Raji (cell line): ENCODE measurements at regions not wholly inside any gene's neighbourhood (a gene's known extent, or its start where the extent isn't known, plus 50 kb on each side); places are given as distances from the start of the nearest gene placed in this dataset.

Experiments
- POLR2A ChIP-seq: IDR thresholded peaks from 2 replicates; pipeline ENCODE4 v1.6.1; 2011; ENCODE audit warnings: low read depth, low read length, control low read depth; ENCODE audit not compliant: insufficient read depth

DNA sequence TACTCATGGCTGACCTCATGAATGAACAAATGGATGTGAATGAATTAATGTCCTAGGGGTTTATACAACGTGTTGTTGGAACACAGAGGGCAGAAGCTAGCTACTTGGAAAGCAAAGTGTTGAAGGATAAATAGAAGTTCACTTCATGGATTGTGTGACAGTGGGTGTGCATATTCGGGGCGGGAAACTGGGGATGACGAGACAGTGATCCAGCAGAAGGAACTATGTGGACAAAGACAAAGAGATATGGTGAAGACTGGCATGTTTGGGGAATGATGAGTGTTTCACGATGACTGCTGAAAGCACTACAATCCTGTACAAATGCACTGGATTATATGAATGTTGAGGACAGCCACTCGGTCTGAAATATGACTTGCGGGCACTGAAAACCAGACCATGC lies 250.5 kb upstream of the C16orf82 start:
- no peak for TF ChIP-seq POLR2A

DNA sequence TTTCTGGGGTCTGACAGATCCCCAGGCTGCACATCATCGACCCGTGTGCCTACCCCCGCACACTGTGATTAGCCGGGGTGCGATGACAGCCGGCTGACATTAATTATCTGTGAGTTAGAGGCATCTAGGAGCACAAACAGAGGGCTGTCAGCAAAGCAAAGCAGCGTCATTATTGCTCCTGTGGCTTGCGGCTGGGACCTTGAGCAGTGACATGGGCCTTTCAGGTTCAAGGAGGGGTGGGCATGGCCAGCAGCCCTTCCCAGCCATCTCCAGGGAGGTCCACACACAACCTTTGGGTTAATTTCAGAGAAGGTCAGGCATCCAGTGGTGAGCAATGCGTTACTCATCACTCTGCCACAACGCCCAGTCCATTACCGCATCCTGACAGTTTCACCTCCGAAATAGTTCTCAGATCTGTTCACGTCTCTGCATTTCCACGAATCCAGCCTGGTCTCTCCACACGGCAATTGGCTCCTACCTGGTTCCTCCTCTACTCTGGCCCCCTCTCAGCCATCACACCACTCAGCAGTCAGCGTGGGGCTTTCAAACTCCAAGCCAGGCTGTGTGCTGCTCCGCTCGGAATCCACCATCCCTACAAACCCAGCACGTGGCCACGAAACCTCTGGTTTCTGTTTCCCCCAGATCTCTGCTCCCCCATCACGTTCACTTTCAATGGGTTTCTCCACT lies 249.7 kb upstream of the C16orf82 start:
- TF ChIP-seq POLR2A = no peak

DNA sequence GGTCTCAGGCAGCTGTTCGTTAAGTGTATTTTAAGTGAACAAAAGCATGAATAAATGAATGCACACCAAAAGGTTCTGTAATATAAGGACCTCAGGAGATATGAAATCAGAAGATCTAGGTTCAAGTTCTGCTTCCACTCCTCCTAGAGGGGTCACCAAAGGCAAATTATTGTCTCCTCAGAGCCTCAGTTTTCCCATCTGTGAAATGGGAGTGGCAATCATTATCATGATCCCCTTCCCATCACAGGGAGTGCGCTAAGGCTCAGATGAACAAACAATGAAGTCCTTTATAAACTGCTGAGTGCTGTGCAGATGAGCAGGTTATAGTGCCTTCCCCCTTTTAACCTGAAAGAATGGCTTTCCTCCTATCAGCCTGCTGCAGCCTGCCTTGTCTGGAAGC lies 248.3 kb upstream of the C16orf82 start:
- no peak for TF ChIP-seq POLR2A

DNA sequence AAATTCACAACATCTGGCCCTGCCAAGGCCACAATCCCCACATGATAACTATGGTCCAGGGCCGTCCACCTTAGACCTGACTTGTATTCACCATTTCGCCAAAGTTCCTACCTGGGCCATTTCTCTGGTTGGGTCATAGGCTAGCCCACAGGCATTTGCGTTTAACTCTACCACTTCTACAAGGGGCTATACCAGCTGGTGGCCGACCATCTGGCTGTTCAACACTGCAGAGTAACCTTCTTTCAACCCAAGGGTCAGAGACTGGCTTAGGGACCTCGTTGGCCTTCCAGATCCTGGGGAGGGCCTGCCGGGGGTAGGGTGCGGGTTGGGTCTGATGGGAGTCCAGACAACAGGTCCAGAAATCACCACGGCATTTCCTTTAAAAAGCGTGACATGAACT lies 242.3 kb upstream of the C16orf82 start:
- no peak for TF ChIP-seq POLR2A

DNA sequence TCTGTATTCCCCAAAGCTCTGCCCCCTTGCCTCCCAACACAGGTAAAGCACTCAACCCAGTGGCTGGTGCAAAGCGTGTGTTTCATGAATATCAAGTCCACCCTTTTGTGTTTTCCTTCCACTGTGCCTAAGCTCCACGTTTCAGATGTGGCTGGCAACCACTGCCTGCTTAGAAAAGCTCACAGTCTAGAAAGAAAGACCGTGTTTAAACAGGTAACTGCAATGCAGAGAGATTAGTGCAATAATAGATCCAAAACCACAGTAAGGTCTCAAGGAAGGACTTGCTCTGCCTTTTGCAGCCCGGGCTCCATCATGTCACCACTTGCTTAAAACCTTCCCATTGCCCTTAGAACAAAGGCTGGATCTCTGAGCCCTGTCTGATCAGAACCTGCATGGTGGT lies 240.2 kb upstream of the C16orf82 start:
- no peak for TF ChIP-seq POLR2A

DNA sequence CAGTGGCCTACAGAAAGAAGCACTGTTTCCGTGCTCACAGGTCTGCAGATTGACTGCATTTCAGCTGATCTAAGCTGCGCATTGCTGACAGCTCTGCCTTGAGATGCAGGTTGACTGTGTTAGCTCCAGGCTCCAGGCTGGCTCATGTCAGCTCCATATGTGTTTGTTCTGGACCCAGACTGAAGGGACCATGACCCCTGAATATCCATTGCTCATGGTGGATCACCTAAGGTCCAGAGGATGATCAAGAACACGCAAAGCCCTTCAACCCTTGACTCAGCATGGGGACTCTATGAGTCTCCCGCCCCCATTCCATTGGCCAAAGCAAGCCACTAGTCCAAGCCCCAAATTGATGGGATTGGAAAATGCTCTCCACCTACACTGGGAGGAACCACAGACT lies 239.3 kb upstream of the C16orf82 start:
- TF ChIP-seq POLR2A = no peak

DNA sequence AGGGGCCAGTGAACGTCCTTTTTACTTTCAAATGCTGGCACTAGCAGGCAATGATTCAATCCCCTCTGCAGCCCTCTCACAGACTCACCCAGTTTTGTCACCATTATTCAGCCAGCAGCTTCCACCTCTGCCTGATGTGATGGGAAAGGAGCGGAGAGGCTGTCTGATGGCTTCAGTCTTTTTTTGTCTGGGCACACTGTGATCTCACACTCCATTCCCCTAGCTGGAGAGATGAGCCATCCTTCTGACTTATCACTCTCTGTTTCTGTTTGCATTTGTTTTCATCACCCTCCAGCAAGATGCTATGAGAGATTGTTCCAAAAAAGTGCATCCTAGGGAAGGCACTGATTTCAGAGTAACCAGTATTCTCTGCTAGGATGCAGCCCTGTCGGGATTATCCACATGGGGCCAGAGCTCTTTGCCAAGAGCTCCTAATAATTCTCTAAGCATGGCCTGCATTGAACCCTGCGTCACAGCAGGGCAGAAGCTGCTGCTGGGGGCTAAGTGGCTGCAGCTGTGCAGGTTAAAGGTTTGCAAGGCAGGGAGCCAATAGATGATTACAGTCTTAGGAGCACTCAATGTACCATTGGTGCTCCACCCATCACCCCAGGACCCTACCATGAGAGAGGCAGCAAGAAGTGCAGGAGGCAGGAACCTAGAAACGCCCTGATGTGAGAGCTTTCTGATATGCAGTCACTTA lies 236.1 kb upstream of the C16orf82 start:
- no peak for TF ChIP-seq POLR2A

DNA sequence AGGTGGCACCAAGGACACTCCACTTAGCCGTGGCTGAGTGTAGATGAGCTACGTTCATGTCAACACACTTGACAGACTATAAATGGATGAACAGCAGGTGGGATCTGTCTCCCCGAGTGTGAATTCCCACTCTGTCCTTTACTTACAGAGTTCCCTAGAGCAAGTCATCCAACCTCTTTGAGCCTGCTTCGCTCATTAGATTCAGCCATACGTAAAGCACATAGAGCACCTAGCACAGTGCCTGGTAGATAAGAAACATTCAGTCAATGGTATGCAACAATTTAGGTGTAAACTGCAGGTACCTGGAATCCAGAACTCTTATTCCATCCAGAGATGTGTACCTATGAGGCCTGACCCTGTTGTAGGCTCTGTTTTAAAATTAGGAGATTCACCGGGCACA lies 227.8 kb upstream of the C16orf82 start:
- TF ChIP-seq POLR2A = no peak

DNA sequence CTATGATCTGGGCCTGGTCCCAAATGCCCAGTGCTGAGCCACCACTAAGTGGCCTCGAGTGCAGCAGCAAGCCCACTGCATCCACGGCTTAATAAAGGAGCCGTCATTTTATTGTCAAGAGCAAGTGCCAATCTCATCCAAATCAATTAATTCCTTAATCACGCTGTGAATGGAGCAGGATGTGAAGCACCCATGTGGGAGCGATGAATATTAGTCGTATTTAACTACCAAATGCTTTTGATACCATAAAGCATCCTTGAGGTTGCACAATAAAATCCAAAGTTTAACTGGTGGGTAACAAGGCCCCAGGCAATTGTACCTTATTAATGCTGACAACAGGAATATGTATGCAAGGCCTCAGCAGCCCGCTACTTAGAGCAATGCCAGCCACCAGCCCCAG lies 226.0 kb upstream of the C16orf82 start:
- no peak for TF ChIP-seq POLR2A

DNA sequence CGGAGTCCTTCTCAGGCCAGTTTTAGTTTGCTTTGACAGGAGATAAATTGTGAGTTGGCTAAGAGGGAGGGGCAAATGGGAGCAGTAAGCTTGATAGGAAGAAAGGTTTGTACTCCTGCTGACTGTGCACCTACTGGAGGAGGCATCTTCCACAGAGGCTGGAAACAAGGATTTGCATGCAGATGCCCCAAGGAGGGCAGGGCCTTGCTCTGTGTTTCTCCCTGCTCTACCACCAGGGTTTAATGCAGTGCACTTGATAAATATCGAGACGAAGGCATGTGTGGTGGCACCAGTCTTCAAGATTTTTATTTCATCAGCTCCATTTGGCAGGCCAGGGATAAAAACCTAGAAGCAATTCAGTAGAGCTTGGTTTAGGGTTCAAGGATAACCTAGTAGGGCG lies 210.5 kb upstream of the C16orf82 start:
- no peak for TF ChIP-seq POLR2A

DNA sequence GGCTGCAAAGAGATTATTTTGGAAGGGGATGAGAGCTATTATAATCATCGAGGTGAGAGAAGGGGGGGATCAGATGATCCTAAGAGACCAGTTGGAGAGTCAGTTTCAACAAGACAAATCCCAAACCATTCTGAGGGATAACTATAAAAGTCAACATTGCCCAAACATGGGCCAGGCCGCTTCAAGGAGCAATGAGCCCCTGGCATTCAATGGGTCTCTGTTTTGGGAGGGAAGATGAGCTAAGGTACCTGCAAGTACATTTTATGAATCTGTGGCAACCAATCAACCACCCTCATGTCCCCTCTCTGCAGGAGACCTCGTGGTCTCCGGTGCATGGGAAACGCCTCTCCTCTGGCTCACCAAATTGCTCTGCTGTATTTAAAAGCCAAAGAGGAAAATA lies 209.9 kb upstream of the C16orf82 start:
- TF ChIP-seq POLR2A = no peak

DNA sequence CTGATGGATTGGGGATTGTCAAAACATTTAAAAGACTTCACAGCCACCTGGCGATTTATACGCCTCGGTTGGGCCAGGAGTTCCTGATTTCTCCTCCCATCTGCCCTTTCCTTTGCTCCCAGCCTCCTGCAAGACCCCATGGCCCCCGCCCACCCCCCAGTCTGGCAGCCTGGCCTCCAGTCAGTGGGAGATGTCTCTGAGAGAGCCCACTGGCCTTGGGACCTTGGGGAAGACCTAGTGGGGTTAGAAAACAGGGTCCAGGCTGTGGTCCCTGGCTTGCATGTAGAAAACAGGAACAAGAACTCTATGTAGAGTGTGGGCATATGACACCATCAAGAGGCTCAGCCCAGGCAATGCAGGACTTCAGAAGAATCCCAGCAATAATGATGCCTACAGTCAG lies 209.4 kb upstream of the C16orf82 start:
- no peak for TF ChIP-seq POLR2A

DNA sequence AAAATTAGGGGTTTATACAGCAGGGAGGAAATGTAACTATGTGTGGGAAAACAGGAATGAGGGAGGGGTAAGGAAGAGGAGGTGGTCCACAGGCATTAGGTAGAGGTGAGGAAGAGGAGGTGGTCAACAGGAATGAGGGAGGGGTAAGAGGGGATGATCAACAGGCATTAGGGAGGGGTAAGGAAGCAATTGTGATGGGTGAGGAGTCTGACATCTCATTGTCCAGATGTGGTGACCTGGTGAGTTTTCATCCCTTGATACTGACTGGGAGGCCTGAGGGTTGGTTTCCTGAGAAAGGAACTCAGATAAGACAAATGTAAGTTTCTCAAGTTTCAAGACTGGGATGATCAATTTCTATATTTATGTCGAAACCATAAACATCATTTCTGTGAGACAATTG lies 206.2 kb upstream of the C16orf82 start:
- no peak for TF ChIP-seq POLR2A

DNA sequence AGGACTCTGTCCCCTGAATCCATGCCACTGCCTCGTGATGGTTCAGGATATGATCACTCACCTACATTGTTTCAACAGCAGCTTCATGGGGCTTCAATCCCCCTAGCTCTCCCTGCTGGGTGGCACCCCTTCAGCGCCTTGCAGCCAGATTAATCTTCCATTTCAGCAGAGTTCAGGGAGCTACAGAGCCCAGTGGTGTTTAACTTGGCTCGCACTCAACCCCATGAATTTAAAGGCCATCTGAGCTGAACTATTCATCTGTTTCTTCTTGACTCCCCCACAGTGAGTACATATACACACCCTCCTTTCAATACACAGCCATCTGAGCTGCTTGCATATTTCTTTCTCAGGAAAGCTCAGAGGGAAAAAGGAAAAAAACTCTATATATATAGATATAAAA lies 202.8 kb upstream of the C16orf82 start:
- no peak for TF ChIP-seq POLR2A

DNA sequence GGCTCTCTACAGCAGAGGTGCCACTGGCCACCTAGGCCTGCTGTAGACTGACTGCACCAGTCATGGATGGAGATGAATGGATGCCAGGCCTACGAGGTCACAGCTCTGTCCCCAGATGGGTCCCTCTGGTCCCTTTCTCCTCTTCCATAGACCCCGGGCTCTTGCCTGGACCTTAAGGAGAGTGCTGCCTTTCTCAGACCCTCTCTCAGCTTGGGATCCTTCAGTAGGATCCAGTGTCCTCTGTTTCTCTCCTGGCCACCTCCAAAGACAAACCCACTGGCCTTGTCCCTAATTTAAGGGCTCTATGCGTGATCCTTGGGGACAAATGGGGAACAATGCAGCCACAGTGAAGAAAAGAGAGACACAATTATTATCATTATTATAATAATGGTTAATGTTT lies 189.3 kb upstream of the C16orf82 start:
- TF ChIP-seq POLR2A = no peak

DNA sequence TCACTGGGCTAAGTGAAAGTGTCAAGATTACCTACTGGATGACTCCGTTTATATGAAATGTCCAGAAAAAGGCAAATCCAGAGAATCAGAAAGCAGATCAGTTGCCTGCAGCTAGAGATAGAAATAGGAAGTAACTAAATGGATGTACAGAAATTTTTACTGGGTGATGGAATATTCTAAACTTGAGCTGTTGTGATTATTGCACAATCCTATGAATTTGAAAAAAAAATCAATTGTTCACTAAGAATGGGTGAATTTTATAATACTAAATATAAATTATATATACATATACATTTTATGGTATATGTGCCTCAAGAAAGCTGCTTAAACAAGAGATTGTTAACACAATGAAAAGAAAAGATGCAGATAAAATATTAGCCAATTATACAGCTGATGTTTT lies 181.1 kb upstream of the C16orf82 start:
- TF ChIP-seq POLR2A = no peak

DNA sequence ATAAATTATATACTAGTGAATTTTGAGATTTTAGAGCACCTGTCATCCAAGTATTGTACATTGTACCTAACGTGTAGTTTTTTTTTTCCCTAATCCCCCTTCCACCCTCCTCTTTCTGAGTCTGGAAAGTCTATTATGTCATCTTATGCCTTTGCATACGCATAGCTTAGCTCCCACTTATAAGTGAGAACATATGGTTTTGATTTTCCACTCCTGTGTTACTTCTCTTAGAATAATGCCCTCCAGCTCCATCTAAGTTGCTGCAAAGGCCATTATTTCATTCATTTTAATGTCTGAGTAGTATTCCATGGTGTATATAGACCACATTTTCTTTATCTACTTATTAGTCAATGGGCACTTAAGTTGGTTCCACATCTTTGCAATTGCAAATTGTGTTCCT lies 177.0 kb upstream of the C16orf82 start:
- TF ChIP-seq POLR2A = no peak

DNA sequence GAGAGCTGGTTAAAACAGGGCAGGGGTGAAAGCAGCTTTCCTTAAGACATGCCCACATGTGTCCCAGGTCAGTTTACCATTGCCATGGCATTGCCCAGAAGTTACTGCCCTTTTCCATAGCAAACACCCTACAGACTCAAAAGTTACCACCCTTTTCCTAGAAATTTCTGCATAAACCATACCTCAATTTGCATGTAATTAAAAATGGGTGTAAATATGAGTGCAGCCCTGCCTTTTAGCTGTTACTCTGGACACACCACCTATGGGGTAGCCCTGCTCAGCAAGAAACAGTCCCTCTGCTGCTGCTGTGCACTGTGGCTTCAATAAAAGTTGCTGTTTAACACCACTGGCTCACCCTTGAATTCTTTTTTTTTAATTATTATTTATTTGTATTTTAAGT lies 168.5 kb upstream of the C16orf82 start:
- TF ChIP-seq POLR2A = no peak
